HCT116 (cell line): ENCODE measurements at regions not wholly inside any gene's neighbourhood (a gene's known extent, or its start where the extent isn't known, plus 50 kb on each side); places are given as distances from the start of the nearest gene placed in this dataset.

ENCODE experiments used
- CTCF ChIP-seq, 3 experiments: fragments of 200-600 bp in 1 of 3; sonication (generic) in 1 of 3; IDR thresholded peaks in 2 of 3; conservative IDR thresholded peaks in 1 of 3; 2 replicates each; pipeline ENCODE4 v1.5.1; 2012 to 2017; ENCODE audit warnings: low read depth in 2 of 3, low read length in 2 of 3, antibody characterized with exemption in 1 of 3, borderline replicate concordance in 1 of 3, control low read depth in 1 of 3, mild to moderate bottlenecking in 1 of 3, mixed read lengths in 1 of 3, mixed run types in 1 of 3, moderate library complexity in 1 of 3; ENCODE audit not compliant: insufficient read depth in 1 of 3
- JUND ChIP-seq: IDR thresholded peaks from 2 replicates; pipeline ENCODE4 v1.6.1; 2012
- RAD21 ChIP-seq: IDR thresholded peaks from 2 replicates; pipeline ENCODE4 v1.6.1; 2012; ENCODE audit warnings: low read depth, mild to moderate bottlenecking

- TF ChIP-seq CTCF (IDR thresholded peaks at IDR 0.05 in 2 of 3, conservative IDR thresholded peaks at IDR 0.05 in 1 of 3; ENCODE audit: borderline replicate concordance in 1 of 3, insufficient read depth in 1 of 3, low read depth in 2 of 3, low read length in 2 of 3) (no peak), JUND (no peak), RAD21 (no peak)
Observed at GRCh38 chr4:63020661-63021060, 1388.6 kb downstream of the TECRL start.
